ENCODE measurements at regions not wholly inside any gene's neighbourhood (a gene's known extent, or its start where the extent isn't known, plus 50 kb on each side); places are given as distances from the start of the nearest gene placed in this dataset.
"Not testable (repeated sequence)": the region's sequence is repeated elsewhere in the genome, so short reads cannot be mapped to it uniquely, and the experiment has no call there.

GRCh38 chr15:23750179-23750578, 63.1 kb upstream of the NDN start:
- no peak for DNase-seq

- no peak for DNase-seq
These were observed 63.7 kb upstream of the NDN start for GRCh38 chr15:23750776-23751175.

DNA sequence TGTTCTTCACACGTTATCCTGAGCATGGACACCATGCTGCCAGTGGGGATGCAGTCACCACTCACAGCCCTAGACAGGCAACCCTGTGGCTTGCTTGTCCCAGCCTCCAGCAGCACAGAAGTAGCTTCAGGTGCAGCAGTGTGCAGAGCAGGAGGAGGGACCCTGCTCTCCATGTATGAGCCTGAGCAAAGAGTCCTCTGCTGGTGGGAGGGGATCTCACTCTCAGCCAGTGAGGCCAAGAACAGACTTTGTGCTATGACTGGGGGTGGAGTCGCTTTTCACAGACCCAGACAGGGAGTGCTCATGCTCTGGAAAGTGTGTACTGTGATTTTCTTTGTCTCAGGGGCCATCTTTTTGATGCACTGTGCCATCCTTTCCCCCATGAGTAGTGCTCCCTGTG, 66.1 kb upstream of the NDN start:
- DNase-seq: no peak

- DNase-seq: no peak
These were observed 71.8 kb upstream of the NDN start for GRCh38 chr15:23758891-23759290.

GRCh38 chr15:23760024-23760423, 72.9 kb upstream of the NDN start:
- DNase-seq: no peak

GRCh38 chr15:23761386-23761785, 74.3 kb upstream of the NDN start:
- DNase-seq: no peak

DNA sequence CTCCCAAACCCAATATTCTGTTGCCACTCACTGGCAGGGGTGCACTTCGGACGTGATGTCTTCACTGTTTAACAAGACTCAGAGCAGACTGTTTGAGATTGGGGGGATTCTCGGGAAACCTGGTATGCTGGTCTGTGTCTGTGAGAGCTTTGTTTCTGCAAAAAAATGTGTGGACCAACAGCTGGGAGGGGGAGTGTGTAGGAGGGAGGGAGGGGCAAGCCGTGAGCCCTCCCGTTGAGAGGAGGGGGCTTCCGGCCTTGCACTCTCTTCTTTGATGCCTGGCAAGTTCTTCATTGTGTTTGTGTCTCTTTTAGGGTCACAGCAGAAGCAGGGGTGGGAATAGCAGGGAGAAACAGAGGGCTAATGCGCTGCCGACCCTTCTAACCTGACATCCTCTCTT, 74.9 kb upstream of the NDN start:
- DNase-seq: no peak

DNA sequence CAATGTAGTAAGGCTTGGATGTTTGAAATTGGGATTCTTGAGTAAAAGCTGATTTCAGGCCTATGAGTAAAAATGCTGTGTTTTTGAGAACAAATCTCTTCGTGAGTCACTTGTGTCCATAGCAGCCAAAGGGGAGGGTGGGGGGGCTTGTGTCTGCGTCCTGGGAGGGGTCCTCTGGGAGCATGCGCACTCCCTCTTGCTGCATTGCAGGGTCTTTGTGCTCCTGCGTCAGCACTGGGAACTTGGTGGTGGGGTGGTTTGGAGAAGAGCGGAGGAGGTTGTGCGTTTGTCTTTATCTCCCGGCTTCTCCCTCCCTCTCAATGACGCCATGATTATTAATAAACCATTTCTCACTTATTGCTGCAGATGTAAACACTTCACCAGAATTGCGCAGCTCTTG, 75.9 kb upstream of the NDN start:
- DNase-seq: no peak

DNA sequence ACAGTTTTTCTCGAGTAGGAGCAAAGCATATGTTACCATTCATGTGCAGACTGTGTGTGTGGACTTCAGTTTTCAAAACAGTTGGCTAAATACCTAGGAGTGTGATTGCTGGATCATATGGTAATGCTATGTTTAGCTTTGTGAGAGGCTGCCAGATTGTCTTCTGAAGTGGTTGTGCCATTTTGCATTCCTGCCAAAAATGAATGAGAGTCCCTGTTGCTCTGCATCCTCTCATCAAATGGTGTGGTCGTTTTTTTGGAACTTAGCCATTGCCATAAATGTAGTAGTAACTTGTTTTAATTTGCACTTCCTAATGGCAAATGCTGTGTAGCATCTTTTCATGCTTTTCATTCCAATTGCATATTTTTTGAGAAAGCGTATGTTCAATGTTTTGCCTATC, 77.2 kb upstream of the NDN start:
- no peak for DNase-seq

- DNase-seq: no peak
These were observed 77.6 kb upstream of the NDN start for GRCh38 chr15:23764716-23765115.

DNA sequence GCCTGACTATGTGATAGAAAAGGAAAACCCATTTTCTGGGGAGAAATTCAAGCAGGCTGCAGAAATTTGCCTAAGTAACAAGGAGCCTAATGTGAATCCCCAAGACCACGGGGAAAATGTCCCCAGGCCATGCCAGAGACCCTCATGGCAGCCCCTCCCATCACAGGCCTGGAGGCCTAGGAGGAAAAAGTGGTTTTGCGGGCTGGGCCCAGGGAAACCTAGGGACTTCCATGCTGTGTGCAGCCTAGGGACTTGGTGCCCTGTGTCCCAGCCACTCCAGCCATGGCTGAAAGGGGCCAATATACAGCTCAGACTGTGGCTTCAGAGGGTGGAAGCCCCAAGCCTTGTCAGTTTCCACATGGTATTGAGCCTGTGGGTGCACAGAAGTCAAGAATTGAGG, 79.7 kb upstream of the NDN start:
- not testable (repeated sequence) for DNase-seq

DNA sequence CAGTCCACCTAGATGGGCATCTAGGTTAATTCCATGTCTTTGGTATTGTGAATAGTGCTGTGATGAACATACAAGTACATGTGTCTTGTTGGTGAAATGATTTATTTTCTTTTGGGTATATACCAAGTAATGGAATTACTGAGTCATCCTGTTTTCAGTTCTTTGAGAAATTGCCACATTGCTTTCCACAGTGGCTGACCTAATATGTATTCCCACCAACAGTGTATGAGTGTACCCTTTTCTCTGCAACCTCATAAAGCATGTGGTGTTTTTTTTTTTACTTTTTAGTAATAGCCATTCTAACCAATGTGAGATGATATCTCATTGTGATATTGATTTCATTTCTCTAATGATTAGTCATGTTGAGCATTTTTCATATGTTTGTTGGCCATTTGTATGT, 86.0 kb upstream of the NDN start:
- DNase-seq: no peak

GRCh38 chr15:23787346-23788105, 100.4 kb upstream of the NDN start:
- no peak for DNase-seq

DNA sequence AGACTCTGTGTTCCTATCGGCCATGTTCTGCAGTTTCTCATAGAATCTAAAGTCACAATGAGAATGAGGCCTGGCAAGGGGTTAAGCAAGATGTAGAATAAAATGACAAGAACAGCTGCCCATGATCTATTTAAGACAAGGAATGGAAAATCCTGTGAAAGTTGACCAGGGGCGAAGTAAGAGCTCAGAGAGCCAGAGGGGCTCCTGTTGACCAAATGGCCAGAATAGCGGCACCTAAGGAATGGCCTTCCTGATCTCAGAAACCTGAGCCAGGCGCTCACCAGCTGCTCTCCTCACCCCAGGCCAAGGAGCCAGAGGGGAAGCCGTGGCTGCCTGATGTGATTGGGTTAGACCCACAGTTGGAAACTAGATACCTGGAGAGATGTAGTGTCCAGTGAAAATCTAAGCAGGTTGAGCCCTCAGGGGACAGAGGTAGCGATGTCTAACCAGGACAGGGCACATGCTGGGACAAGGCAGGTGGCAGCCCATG, 106.1 kb upstream of the NDN start:
- DNase-seq: no peak

DNA sequence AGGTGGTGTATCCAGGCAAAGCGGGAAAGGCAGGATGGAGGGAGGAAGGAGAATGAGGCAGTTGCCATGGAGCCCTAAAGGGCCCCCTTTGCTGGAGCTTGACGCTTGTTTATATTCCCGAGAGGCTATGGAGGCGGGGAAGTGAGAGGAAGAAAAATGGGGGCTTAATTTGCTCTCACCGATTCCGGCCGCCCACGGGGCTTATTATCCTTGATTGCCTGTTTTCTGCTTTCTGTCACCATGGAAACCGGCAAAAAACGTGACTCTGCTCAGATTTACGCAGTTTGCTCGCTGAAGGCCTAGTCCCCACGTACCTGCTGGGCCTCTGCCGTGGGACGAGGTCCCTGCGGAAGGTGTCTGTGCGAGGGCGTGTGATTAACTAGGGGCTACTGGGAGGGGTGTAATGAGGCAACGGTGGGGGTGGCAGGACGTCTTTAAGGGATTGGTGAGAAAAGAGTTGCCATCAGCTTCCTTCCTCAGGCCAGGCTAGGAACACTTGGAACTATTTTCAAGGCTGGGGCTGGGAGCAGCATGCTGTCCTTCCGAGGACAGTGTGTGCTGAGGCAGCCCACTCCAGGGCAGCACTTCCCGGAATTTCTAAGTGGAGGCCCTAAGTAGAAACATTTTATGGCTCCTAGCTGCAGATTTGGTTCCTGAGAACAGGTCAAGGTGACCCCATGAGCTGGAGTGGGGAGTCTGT, 110.8 kb upstream of the NDN start:
- DNase-seq: no peak

DNA sequence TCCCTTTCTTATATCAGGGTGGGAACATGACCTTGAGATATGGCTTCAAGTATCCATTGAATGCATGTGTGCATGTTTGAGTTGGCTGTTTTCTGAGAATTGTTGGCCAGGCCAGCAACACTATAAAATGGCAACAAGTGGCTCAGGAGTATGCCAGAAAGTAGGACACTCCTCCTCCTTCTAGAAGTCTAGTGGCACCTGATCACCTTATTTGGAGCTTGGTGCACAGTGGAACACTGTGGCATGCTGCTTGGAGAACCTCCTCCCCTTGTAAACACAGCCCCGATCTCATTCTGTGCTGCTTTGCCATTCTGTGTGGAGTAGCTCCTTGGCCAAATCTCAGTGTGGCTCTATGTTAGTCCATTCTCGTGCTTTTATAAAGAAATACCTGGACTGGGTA, 114.8 kb upstream of the NDN start:
- no peak for DNase-seq

GRCh38 chr15:23802896-23803435, 115.9 kb upstream of the NDN start:
- not testable (repeated sequence) for DNase-seq

GRCh38 chr15:23806980-23807379, 119.9 kb upstream of the NDN start:
- no peak for DNase-seq

GRCh38 chr15:23823508-23823907, 136.4 kb upstream of the NDN start:
- no peak for DNase-seq

DNA sequence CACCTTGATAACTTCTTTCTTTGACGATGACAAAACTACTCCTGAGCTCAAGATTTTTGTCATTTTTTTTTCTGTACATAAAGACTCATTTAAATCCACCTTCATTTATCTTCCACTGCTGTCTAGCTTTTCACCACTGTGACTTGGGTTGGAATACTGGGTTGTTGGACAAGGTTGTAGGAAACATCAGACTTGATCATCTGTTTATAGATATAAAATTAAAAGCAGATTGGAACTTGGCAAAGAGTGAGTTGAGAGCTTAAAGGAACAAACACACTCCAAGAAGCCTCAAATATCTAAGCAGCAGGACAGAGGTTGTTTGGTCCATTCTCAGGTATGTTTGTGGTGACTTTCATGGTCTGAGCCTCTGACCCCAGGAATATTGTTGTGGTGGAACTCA, 141.7 kb upstream of the NDN start:
- no peak for DNase-seq

GRCh38 chr15:23835953-23836352, 148.8 kb upstream of the NDN start:
- no peak for DNase-seq

DNA sequence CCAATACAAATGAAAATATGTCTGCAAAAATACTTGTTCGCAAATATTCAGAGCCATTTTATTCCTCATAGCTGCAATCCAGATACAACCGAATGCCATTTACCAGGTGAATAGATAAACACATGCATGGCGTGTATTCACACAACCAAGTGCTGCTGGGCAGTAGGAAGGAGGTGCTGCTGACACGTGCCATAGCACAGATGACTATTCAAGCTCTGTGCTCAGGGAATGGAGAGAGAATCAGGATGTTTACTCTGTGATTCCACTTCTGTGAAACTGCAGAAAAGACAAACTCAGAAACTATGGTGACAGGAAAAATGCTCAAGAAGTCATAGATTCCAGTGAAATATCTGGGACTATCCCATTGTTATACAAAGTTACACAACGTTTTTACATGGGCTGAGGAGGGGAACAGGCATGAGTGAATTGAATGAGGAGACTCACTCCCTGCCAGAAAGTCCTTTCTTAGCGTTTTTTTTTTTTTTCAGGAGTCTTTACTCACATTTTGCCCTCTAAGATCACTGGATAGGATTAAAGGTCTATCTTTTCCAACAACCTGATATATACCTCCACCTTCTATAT, 152.9 kb upstream of the NDN start:
- DNase-seq: no peak

- no peak for DNase-seq
These were observed 159.1 kb upstream of the NDN start for GRCh38 chr15:23846218-23846617.

GRCh38 chr15:23850666-23851065, 163.6 kb upstream of the NDN start:
- DNase-seq: no peak
